ENCODE measurements at regions not wholly inside any gene's neighbourhood (a gene's known extent, or its start where the extent isn't known, plus 50 kb on each side); places are given as distances from the start of the nearest gene placed in this dataset.

DNA sequence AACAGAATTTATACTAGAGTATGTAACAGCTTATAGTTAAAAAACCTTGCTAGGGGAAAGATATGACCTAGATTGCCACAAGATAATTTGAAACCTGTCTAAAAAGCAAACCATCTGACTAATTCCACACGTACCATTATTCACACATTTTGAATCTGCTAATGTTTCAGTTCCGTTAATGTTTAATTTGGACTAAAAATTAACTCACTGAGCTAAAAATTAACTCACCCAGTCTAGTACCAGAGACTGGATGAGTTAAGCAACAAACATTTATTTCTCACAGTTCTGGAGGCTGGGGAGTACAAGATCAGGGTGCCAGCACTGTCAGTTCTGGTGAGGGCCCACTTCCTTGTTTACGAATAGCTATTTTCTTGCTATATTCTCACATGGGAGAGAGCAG is 231.5 kb upstream of the DIAPH2 start:
- no peak for FAIRE-seq
- H3K27ac ChIP-seq (ENCODE audit: control insufficient read depth, insufficient read depth, low read length), result no peak overlapping the region
- no peaks in the 10 kb centered on the region for H3K36me3 ChIP-seq (ENCODE audit: control insufficient read depth in 2 of 2, extremely low read depth in 1 of 2, insufficient read depth in 2 of 2, low read length in 2 of 2)
- no peaks in the 10 kb centered on the region for H4K20me1 ChIP-seq (ENCODE audit: control insufficient read depth, extremely low read depth, insufficient read depth, low read length)
- no peak overlapping the region for H2AFZ ChIP-seq (ENCODE audit: control insufficient read depth, low read length)
- DNase-seq (ENCODE audit: low read depth, low spot score), result no peak
- no peaks in the 10 kb centered on the region for H3K9me1 ChIP-seq (ENCODE audit: control insufficient read depth, extremely low read depth, insufficient read depth, low read length)
- H3K27me3 ChIP-seq (ENCODE audit: control insufficient read depth, extremely low read depth, insufficient read depth, low read length), result no peaks in the 10 kb centered on the region
- dilution Hi-C loops (cut with MboI; ENCODE audit: extremely low pct_ligation_motif_present, low sequenced_read_pairs), result no loop called here
- no peaks in the 10 kb centered on the region for H3K4me1 ChIP-seq (ENCODE audit: control insufficient read depth, extremely low read depth, insufficient read depth, low read length)
- no peak overlapping the region for H3K4me3 ChIP-seq (ENCODE audit: control insufficient read depth in 2 of 3, extremely low read depth in 1 of 3, insufficient read depth in 2 of 3, low read depth in 1 of 3, low read length in 3 of 3)
- no peak overlapping the region for H3K9ac ChIP-seq (ENCODE audit: control insufficient read depth, extremely low read depth, insufficient read depth, low read length)
- H3K79me2 ChIP-seq (ENCODE audit: control insufficient read depth, insufficient read depth, low read length), result no peaks in the 10 kb centered on the region
- no peak for TF ChIP-seq EZH2 (IDR thresholded peaks at IDR 0.05; ENCODE audit: low read length)
- TF ChIP-seq, protein P1, sequence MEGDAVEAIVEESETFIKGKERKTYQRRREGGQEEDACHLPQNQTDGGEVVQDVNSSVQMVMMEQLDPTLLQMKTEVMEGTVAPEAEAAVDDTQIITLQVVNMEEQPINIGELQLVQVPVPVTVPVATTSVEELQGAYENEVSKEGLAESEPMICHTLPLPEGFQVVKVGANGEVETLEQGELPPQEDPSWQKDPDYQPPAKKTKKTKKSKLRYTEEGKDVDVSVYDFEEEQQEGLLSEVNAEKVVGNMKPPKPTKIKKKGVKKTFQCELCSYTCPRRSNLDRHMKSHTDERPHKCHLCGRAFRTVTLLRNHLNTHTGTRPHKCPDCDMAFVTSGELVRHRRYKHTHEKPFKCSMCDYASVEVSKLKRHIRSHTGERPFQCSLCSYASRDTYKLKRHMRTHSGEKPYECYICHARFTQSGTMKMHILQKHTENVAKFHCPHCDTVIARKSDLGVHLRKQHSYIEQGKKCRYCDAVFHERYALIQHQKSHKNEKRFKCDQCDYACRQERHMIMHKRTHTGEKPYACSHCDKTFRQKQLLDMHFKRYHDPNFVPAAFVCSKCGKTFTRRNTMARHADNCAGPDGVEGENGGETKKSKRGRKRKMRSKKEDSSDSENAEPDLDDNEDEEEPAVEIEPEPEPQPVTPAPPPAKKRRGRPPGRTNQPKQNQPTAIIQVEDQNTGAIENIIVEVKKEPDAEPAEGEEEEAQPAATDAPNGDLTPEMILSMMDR (optimal IDR thresholded peaks at IDR 0.05 in 1 of 3, IDR thresholded peaks at IDR 0.05 in 1 of 3, conservative IDR thresholded peaks at IDR 0.05 in 1 of 3; ENCODE audit: extremely low read depth in 1 of 3, insufficient read depth in 2 of 3, low read length in 3 of 3), result no peak
- H3K9me3 ChIP-seq (ENCODE audit: control insufficient read depth, low read depth, low read length), result no peaks in the 10 kb centered on the region
- H3K4me2 ChIP-seq (ENCODE audit: control insufficient read depth, extremely low read depth, insufficient read depth, low read depth, low read length), result no peak overlapping the region

DNA sequence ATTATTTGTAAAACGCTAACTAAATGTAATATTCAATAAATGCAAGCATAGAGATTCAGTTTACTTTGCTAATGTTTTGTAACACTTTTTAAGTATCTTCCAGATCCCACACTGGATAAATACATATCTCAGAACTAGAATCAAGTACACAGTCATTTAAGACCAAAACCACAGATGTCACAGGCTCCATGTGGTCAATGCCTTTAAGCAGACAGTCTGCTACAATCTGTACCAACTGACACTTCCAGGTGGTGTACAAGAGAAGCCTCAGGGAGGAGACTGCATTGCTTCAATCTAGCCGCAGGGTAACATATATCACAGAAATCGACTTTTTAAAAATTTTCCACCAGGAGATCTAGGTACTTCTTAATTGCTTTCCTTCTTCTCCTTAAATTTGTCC is 229.6 kb upstream of the DIAPH2 start:
- dilution Hi-C loops (cut with MboI; ENCODE audit: extremely low pct_ligation_motif_present, low sequenced_read_pairs), result no loop called here

More for the DNA sequence above, 229.6 kb upstream of the DIAPH2 start:
- Histone ChIP-seq H3K4me2 (ENCODE audit: control insufficient read depth, extremely low read depth, insufficient read depth, low read depth, low read length) (no peak overlapping the region), H3K9me1 (ENCODE audit: control insufficient read depth, extremely low read depth, insufficient read depth, low read length) (no peaks in the 10 kb centered on the region), H3K4me3 (ENCODE audit: control insufficient read depth in 2 of 3, extremely low read depth in 1 of 3, insufficient read depth in 2 of 3, low read depth in 1 of 3, low read length in 3 of 3) (no peak overlapping the region), H4K20me1 (ENCODE audit: control insufficient read depth, extremely low read depth, insufficient read depth, low read length) (no peaks in the 10 kb centered on the region), H3K79me2 (ENCODE audit: control insufficient read depth, insufficient read depth, low read length) (no peaks in the 10 kb centered on the region), H3K27me3 (ENCODE audit: control insufficient read depth, extremely low read depth, insufficient read depth, low read length) (no peaks in the 10 kb centered on the region), H3K4me1 (ENCODE audit: control insufficient read depth, extremely low read depth, insufficient read depth, low read length) (no peaks in the 10 kb centered on the region), H3K9ac (ENCODE audit: control insufficient read depth, extremely low read depth, insufficient read depth, low read length) (no peak overlapping the region), H3K36me3 (ENCODE audit: control insufficient read depth in 2 of 2, extremely low read depth in 1 of 2, insufficient read depth in 2 of 2, low read length in 2 of 2) (no peaks in the 10 kb centered on the region), H3K9me3 (ENCODE audit: control insufficient read depth, low read depth, low read length) (no peaks in the 10 kb centered on the region), H3K27ac (ENCODE audit: control insufficient read depth, insufficient read depth, low read length) (no peak overlapping the region), H2AFZ (ENCODE audit: control insufficient read depth, low read length) (no peak overlapping the region)
- no peak for TF ChIP-seq EZH2 (IDR thresholded peaks at IDR 0.05; ENCODE audit: low read length)
- TF ChIP-seq, protein P1 (optimal IDR thresholded peaks at IDR 0.05 in 1 of 3, IDR thresholded peaks at IDR 0.05 in 1 of 3, conservative IDR thresholded peaks at IDR 0.05 in 1 of 3; ENCODE audit: extremely low read depth in 1 of 3, insufficient read depth in 2 of 3, low read length in 3 of 3), result no peak
- FAIRE-seq (no peak), DNase-seq (ENCODE audit: low read depth, low spot score) (no peak)

All from keratinocyte (primary cell).